A673 (cell line): ENCODE measurements at regions not wholly inside any gene's neighbourhood (a gene's known extent, or its start where the extent isn't known, plus 50 kb on each side); places are given as distances from the start of the nearest gene placed in this dataset.

Experiments
- BruUV-seq: library from RNA; stranded (reverse); fragments of 400-500 nt; replicated peaks from 2 replicates; lab custom pipeline; 2021; lab: Mats Ljungman, UMichigan
- CTCF ChIA-PET: fragments of 300-600 bp; sonication (Branson Sonifier 250); formaldehyde crosslinking; loops from one replicate; lab custom pipeline; 2022; ENCODE audit warnings: antibody characterized with exemption; lab: Charles Lee
- POLR2A ChIA-PET: fragments of 300-600 bp; sonication (Branson Sonifier 250); formaldehyde crosslinking; loops from one replicate; lab custom pipeline; 2022; ENCODE audit warnings: antibody characterized with exemption; ENCODE audit not compliant: low non-redundant PET; lab: Charles Lee
- DNase-seq: peaks from one replicate; pipeline ENCODE4 v3.0.0-alpha.2; 2015; ENCODE audit warnings: low spot score
- H3K27ac ChIP-seq: fragments of 200-600 bp; sonication (generic); 2 replicates; pipeline ENCODE4 v1.5.1; 2016; ENCODE audit warnings: mixed run types, low read depth, mild to moderate bottlenecking, mixed read lengths, antibody characterized with exemption, low read length; ENCODE audit not compliant: poor library complexity, severe bottlenecking
- H3K27me3 ChIP-seq: fragments of 200-600 bp; sonication (generic); replicated peaks from 2 replicates; pipeline ENCODE4 v1.6.1; 2017; ENCODE audit warnings: mixed run types, low read depth, mild to moderate bottlenecking, mixed read lengths, antibody characterized with exemption, low read length; ENCODE audit not compliant: insufficient read depth, poor library complexity
- H3K36me3 ChIP-seq: fragments of 200-600 bp; sonication (generic); 2 replicates; pipeline ENCODE4 v1.6.1; 2016; ENCODE audit warnings: mixed run types, mild to moderate bottlenecking, mixed read lengths, antibody characterized with exemption, low read length; ENCODE audit not compliant: insufficient read depth, poor library complexity, severe bottlenecking
- H3K4me1 ChIP-seq: fragments of 200-600 bp; sonication (generic); 2 replicates; pipeline ENCODE4 v1.6.1; 2017; ENCODE audit warnings: mixed run types, mild to moderate bottlenecking, mixed read lengths, antibody characterized with exemption, low read length; ENCODE audit not compliant: insufficient read depth, poor library complexity, severe bottlenecking
- H3K4me3 ChIP-seq: fragments of 200-600 bp; sonication (generic); 2 replicates; pipeline ENCODE4 v1.5.1; 2016; ENCODE audit warnings: low read depth, mixed run types, mild to moderate bottlenecking, mixed read lengths, low read length; ENCODE audit not compliant: poor library complexity, severe bottlenecking
- H3K9me3 ChIP-seq: fragments of 200-600 bp; sonication (generic); 2 replicates; pipeline ENCODE4 v1.6.1; 2016; ENCODE audit warnings: mixed run types, low read depth, mild to moderate bottlenecking, mixed read lengths, antibody characterized with exemption, low read length; ENCODE audit not compliant: poor library complexity, severe bottlenecking
- EZH2 ChIP-seq: fragments of 200-600 bp; sonication (generic); IDR thresholded peaks from 2 replicates; pipeline ENCODE4 v1.6.1; 2017; ENCODE audit warnings: borderline replicate concordance, low read depth, mild to moderate bottlenecking, mixed read lengths, antibody characterized with exemption, low read length; ENCODE audit not compliant: poor library complexity, severe bottlenecking
- intact Hi-C: fragments of 100-400 bp; cut with micrococcal nuclease; formaldehyde crosslinking; loops from one replicate; pipeline ENCODE4 v1.10.0; 2022; ENCODE audit not compliant: unreplicated experiment
- TF ChIP-seq, protein P1 (sequence below): fragments of 300-800, 200-600 bp; sonication (generic); conservative IDR thresholded peaks from 2 replicates; pipeline ENCODE4 v1.5.1; 2017; ENCODE audit warnings: low read depth, mild to moderate bottlenecking, antibody characterized with exemption, low read length, moderate library complexity, mixed read lengths

- Histone ChIP-seq H3K36me3 (no peaks in the 10 kb centered on the region), H3K4me3 (no peak overlapping the region), H3K27me3 (no peaks in the 10 kb centered on the region), H3K27ac (peak overlapping the region; percentile 25), H3K4me1 (peaks cover 64% of the 10 kb centered on the region), H3K9me3 (no peaks in the 10 kb centered on the region)
- ChIA-PET POLR2A (interaction anchor here (0.9 kb wide), 1 partner anchor 147 kb away, joined by 10 read pairs; no protein-coding TSS in a partner anchor), CTCF (interaction anchor here (0.6 kb wide), 1 partner anchor 363 kb away, joined by 3 read pairs; no protein-coding TSS in a partner anchor)
- no TSS peak for BruUV-seq
- TF ChIP-seq EZH2 = no peak
- TF ChIP-seq, protein P1, sequence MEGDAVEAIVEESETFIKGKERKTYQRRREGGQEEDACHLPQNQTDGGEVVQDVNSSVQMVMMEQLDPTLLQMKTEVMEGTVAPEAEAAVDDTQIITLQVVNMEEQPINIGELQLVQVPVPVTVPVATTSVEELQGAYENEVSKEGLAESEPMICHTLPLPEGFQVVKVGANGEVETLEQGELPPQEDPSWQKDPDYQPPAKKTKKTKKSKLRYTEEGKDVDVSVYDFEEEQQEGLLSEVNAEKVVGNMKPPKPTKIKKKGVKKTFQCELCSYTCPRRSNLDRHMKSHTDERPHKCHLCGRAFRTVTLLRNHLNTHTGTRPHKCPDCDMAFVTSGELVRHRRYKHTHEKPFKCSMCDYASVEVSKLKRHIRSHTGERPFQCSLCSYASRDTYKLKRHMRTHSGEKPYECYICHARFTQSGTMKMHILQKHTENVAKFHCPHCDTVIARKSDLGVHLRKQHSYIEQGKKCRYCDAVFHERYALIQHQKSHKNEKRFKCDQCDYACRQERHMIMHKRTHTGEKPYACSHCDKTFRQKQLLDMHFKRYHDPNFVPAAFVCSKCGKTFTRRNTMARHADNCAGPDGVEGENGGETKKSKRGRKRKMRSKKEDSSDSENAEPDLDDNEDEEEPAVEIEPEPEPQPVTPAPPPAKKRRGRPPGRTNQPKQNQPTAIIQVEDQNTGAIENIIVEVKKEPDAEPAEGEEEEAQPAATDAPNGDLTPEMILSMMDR = no peak
- no peak for DNase-seq
- intact Hi-C loops = loop anchor here (5.0 kb wide), 2 partner anchors 333 to 377 kb away; no protein-coding TSS in a partner anchor
Measured at GRCh38 chr15:96690733-96691132, 360.2 kb downstream of the NR2F2 start.

DNA sequence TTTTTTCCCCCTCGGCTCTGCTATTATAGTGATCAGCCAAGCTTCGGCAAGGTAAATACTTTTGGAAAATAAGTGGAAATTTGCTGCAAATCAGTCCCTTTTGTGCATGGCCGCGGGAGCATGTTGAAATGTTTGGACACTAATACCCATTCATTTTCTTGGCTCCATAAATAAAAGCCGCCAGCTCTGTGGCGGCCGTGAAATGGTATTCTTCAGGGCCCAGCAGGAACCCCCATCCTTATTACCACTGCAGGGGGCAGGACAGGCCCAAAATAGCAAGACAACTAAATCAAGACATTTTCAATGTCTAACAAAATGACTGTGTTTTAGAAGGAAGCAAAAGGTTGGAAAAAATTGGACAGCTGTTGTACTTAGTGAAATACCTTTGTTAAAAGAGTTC, 362.3 kb downstream of the NR2F2 start:
- Histone ChIP-seq H3K4me3 (peak overlapping the region; percentile 3), H3K27ac (peak overlapping the region; percentile 72), H3K27me3 (no peaks in the 10 kb centered on the region), H3K36me3 (no peaks in the 10 kb centered on the region), H3K9me3 (no peaks in the 10 kb centered on the region), H3K4me1 (peaks cover 57% of the 10 kb centered on the region)
- no peak for TF ChIP-seq EZH2
- TF ChIP-seq, protein P1 = 0 out of 2 replicates have a peak, but pooled peaks have one; percentile 34
- intact Hi-C loops = loop anchor here (2.0 to 5.0 kb wide), 4 partner anchors 144 to 542 kb away; no protein-coding TSS in a partner anchor
- CTCF ChIA-PET = interaction anchor here (0.6 kb wide), 1 partner anchor 8 kb away, joined by 4 read pairs; no protein-coding TSS in a partner anchor
- DNase-seq = peak; percentile 93
- POLR2A ChIA-PET = no interaction called here
- BruUV-seq = no TSS peak

- BruUV-seq = no TSS peak
- Histone ChIP-seq H3K4me1 (peaks cover 56% of the 10 kb centered on the region), H3K4me3 (peak overlapping the region; percentile 3), H3K27me3 (no peaks in the 10 kb centered on the region), H3K27ac (peak overlapping the region; percentile 72), H3K9me3 (no peaks in the 10 kb centered on the region), H3K36me3 (no peaks in the 10 kb centered on the region)
- intact Hi-C loops = loop anchor here (2.0 to 5.0 kb wide), 4 partner anchors 143 to 541 kb away; no protein-coding TSS in a partner anchor
- TF ChIP-seq EZH2 = no peak
- TF ChIP-seq, protein P1 = no peak
- CTCF ChIA-PET = no interaction called here
- DNase-seq = no peak
- POLR2A ChIA-PET = no interaction called here
Measured at GRCh38 chr15:96693515-96693914, 363.0 kb downstream of the NR2F2 start.
